ENCODE measurements at regions not wholly inside any gene's neighbourhood (a gene's known extent, or its start where the extent isn't known, plus 50 kb on each side); places are given as distances from the start of the nearest gene placed in this dataset.
A peak's percentile ranks its signal among the peaks of the same experiment; 100 is the strongest.

DNA sequence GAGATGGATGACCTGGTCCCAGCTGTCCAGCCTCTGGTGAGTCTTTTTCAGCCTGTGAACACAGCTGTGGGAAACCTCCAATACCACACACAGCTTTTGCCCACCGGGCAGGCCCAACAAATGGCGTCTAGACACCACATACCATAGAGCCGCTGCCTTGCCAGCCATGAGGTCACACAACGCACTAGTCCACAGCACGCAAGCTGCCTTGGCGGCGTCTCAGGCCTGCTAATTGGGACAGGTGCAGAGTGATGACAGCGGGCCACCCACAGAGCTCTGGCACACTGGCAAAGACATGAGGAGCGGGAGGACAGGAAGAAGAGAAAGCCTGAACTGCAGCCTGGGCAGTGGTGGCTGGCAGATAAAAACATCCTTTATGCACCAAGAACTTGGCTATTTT lies 125.5 kb downstream of the ADAMTS1 start:
- H3K4me3 ChIP-seq (ENCODE audit: control insufficient read depth, low read depth, low read length), result no peak overlapping the region
- TF ChIP-seq, protein P1, sequence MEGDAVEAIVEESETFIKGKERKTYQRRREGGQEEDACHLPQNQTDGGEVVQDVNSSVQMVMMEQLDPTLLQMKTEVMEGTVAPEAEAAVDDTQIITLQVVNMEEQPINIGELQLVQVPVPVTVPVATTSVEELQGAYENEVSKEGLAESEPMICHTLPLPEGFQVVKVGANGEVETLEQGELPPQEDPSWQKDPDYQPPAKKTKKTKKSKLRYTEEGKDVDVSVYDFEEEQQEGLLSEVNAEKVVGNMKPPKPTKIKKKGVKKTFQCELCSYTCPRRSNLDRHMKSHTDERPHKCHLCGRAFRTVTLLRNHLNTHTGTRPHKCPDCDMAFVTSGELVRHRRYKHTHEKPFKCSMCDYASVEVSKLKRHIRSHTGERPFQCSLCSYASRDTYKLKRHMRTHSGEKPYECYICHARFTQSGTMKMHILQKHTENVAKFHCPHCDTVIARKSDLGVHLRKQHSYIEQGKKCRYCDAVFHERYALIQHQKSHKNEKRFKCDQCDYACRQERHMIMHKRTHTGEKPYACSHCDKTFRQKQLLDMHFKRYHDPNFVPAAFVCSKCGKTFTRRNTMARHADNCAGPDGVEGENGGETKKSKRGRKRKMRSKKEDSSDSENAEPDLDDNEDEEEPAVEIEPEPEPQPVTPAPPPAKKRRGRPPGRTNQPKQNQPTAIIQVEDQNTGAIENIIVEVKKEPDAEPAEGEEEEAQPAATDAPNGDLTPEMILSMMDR (conservative IDR thresholded peaks at IDR 0.05; ENCODE audit: control insufficient read depth, insufficient read depth, low read depth, low read length), result no peak
- no peak for DNase-seq (ENCODE audit: low read depth)

DNA sequence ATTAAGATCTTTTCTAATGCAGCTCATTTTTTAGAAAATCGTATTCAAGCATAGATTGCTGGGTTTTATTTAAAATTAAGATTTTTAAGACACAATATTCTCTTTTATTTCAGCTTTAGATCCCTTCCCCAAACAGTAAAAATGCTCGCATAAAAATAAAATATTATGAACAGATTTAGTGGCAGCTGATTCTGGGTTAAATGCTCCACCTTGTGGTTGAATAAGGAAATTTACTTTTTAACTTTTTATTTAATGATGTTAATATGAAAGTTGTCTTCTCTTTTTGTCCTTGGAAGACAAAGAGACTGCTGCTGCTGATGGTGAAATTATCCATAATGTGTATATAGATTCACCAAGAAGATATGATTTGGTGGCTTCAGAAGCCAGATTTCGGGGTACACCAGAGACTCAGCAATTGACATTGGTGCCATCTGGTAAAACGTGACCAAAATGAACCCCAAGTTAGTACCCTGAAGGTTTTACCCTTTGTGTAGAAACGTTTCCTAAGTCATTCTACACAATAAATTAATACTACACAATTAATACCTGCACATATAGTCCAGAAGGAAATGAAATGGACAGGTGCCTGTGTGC lies 128.0 kb downstream of the ADAMTS1 start:
- no peak overlapping the region for H3K4me3 ChIP-seq (ENCODE audit: control insufficient read depth, low read depth, low read length)
- peak; percentile 31 for DNase-seq (ENCODE audit: low read depth)
- TF ChIP-seq, protein P1 (conservative IDR thresholded peaks at IDR 0.05; ENCODE audit: control insufficient read depth, insufficient read depth, low read depth, low read length), result peak; percentile 58

DNA sequence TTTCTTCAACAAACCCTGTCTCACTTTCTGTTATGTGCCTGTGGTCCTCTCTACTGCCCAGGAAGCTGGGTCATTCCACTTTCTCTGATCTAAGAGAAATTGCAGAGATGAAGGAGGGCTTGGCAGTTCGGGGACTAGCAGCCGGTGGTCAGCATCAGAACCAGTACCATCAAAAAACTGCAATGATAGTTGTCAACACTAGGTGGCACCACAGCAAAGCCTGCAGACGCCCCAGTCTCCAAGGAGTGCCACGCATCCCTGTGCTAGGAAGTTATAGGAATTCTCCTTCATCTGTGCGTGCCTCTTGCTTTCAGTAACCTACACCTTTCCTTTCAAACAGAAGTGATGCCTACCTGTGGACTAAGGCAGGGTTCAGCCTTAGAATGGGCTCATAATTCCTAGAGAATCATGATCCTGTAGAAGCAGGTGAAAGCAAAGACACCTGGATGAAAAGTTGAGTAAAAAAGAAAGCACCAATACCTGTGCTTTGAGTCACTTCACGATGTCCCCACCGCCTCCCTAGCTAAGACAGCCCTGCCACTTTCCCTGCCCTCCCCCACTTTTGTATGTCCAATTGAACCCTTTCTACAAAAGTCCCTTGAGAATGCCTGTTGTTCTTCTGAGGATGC lies 129.2 kb downstream of the ADAMTS1 start:
- TF ChIP-seq, protein P1 (conservative IDR thresholded peaks at IDR 0.05; ENCODE audit: control insufficient read depth, insufficient read depth, low read depth, low read length), result peak; percentile 91
- peak; percentile 57 for DNase-seq (ENCODE audit: low read depth)
- no peak overlapping the region for H3K4me3 ChIP-seq (ENCODE audit: control insufficient read depth, low read depth, low read length)

DNA sequence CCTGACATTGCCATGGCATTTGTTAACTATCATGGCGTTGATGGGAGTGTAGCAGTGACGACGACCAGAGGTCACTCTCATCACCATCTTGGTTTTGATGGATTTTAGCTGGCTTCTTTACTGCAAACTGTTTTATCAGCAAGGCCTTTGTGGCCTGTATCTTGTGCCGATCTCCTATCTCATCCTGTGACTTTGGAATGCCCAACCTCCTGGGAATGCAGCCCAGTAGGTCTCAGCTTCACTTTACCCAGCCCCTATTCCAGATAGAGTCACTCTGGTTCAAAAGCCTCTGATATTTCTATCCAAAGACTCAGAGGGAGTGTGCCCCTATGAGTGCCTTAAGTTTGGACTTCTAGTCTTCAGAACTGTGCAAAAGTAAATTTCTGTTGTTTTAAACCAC lies 130.1 kb downstream of the ADAMTS1 start:
- TF ChIP-seq, protein P1 (conservative IDR thresholded peaks at IDR 0.05; ENCODE audit: control insufficient read depth, insufficient read depth, low read depth, low read length), result no peak
- no peak for DNase-seq (ENCODE audit: low read depth)
- no peak overlapping the region for H3K4me3 ChIP-seq (ENCODE audit: control insufficient read depth, low read depth, low read length)

DNA sequence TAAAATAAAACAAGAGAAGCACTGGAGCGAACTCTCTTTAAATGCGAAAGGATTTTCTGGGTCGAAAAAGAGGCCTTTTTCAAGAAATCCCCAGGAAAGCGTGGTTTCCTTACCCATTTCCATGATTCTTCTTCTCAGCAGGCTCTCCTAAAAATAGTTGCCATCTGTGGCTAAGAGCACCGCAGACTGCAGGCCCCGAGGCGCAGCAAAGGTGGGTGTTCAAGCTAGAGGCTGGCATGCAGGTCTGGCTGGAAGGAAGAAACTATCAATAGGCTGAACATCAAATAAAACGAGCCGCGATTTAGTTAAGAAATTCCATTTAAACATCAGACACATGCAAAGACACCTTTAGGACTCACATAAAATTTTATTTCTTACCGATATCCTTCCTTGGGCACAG lies 135.1 kb downstream of the ADAMTS1 start:
- no peak for DNase-seq (ENCODE audit: low read depth)
- H3K4me3 ChIP-seq (ENCODE audit: control insufficient read depth, low read depth, low read length), result no peak overlapping the region

DNA sequence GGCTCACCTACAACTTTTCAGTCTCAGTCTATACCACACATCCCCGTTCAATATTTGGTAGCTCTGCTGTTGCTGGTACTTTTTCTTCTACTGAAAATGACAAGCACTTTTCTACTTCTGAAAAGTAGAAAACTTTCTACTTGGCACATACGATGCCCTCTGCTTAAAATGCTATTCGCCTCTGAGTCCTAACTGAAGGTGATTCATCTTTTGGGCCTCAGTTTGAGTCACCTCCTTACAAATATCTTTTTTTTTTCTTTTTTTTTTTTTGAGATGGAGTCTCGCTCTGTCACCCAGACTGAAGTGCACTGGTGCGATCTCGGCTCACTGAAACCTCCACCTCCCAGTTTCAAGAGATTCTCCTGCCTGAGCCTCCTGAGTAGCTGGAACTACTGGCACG lies 136.0 kb upstream of the CYYR1 start:
- no peak overlapping the region for H3K4me3 ChIP-seq (ENCODE audit: control insufficient read depth, low read depth, low read length)
- TF ChIP-seq, protein P1 (conservative IDR thresholded peaks at IDR 0.05; ENCODE audit: control insufficient read depth, insufficient read depth, low read depth, low read length), result no peak
- DNase-seq (ENCODE audit: low read depth), result peak; percentile 24

More for the DNA sequence above, 135.1 kb downstream of the ADAMTS1 start:
- TF ChIP-seq, protein P1 (conservative IDR thresholded peaks at IDR 0.05; ENCODE audit: control insufficient read depth, insufficient read depth, low read depth, low read length), result no peak

Measured in fibroblast of mammary gland (primary cell).